ENCODE measurements at regions not wholly inside any gene's neighbourhood (a gene's known extent, or its start where the extent isn't known, plus 50 kb on each side); places are given as distances from the start of the nearest gene placed in this dataset.

DNA sequence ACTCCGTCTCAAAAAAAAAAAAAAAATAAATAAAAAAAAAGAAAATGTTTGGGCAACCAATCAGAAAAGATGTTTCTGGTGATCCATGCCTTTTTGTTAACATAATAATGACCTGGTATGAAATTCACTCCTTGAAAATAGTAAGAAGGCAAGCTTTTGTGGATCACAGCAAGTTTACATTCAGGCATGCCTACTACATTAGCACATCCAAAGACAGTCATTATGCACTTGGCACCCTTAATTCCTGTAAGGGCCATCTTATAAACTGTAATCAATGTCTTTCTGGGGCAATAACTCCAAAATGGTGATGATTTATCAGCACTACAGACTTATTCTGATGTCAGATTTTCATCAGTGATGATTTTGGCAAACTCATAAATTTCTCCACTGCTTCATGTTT lies 1871.6 kb upstream of the AGA start:
- TF ChIP-seq EP300 (IDR thresholded peaks at IDR 0.05) = no peak
- TF ChIP-seq CTCF (IDR thresholded peaks at IDR 0.05) = no peak
